ENCODE measurements at regions not wholly inside any gene's neighbourhood (a gene's known extent, or its start where the extent isn't known, plus 50 kb on each side); places are given as distances from the start of the nearest gene placed in this dataset.

DNA sequence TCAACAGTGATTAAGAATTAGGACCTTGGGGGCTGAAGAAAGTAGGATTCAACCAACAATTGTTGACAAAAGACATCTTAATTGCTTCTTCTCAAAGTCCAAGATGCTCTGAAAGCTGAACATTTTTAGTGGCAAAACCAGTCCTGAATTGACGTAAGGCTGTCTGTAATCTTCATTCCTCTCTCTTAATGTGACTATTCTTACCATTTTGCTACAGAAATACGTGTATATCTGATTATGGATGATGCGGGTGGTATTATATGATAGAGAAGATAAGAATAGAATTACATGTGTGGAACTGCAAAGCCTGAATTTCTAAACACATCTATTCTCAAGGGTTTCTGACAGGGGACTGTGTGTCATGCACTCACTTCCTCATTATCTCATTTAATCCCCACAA, 130.3 kb upstream of the SASH1 start:
- Histone ChIP-seq H3K79me2 (ENCODE audit: insufficient read depth, low read length) (no peaks in the 10 kb centered on the region), H3K27ac (ENCODE audit: low read depth in 1 of 2, low read length in 2 of 2) (no peak overlapping the region), H3K27me3 (ENCODE audit: control insufficient read depth in 2 of 2, insufficient read depth in 2 of 2, low read length in 2 of 2) (peaks cover 5 to 32% of the 10 kb centered on the region in 2 donors), H3K4me2 (replicated peaks; ENCODE audit: extremely low read depth, low read length, poor library complexity, severe bottlenecking) (no peak overlapping the region), H4K20me1 (ENCODE audit: insufficient read depth, low read length) (no peaks in the 10 kb centered on the region), H3K9ac (ENCODE audit: insufficient read depth, low read length, poor library complexity, severe bottlenecking) (no peak overlapping the region), H3K36me3 (replicated peaks in 1 of 2; ENCODE audit: control insufficient read depth in 1 of 2, insufficient read depth in 2 of 2, low read length in 2 of 2) (no peaks in the 10 kb centered on the region), H3K4me1 (ENCODE audit: control insufficient read depth in 1 of 2, insufficient read depth in 2 of 2, low read length in 2 of 2) (no peaks in the 10 kb centered on the region), H2AFZ (ENCODE audit: insufficient read depth, low read depth, low read length, poor library complexity, severe bottlenecking) (no peak overlapping the region), H3K4me3 (replicated peaks in 1 of 3; ENCODE audit: low read depth in 2 of 3, low read length in 3 of 3) (no peak overlapping the region), H3K9me3 (replicated peaks in 1 of 2; ENCODE audit: control insufficient read depth in 1 of 2, insufficient read depth in 1 of 2, low read length in 2 of 2) (no peaks in the 10 kb centered on the region)
- intact Hi-C loops (cut with micrococcal nuclease): no loop called here
- Mint-ChIP-seq H3K36me3 (no peaks in the 10 kb centered on the region), H3K4me3 (no peak overlapping the region), H3K27me3 (ENCODE audit: low read depth in 3 of 3) (peaks cover 7 to 53% (median 26%) of the 10 kb centered on the region in 3 donors), H3K4me1 (no peaks in the 10 kb centered on the region), H3K27ac (no peak overlapping the region), H3K9me3 (no peaks in the 10 kb centered on the region)
- TF ChIP-seq, protein P1, sequence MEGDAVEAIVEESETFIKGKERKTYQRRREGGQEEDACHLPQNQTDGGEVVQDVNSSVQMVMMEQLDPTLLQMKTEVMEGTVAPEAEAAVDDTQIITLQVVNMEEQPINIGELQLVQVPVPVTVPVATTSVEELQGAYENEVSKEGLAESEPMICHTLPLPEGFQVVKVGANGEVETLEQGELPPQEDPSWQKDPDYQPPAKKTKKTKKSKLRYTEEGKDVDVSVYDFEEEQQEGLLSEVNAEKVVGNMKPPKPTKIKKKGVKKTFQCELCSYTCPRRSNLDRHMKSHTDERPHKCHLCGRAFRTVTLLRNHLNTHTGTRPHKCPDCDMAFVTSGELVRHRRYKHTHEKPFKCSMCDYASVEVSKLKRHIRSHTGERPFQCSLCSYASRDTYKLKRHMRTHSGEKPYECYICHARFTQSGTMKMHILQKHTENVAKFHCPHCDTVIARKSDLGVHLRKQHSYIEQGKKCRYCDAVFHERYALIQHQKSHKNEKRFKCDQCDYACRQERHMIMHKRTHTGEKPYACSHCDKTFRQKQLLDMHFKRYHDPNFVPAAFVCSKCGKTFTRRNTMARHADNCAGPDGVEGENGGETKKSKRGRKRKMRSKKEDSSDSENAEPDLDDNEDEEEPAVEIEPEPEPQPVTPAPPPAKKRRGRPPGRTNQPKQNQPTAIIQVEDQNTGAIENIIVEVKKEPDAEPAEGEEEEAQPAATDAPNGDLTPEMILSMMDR (IDR thresholded peaks at IDR 0.05): no peak
- WGBS (ENCODE audit: insufficient coverage): 100% methylated on average over 1 of the region's 3 CpGs
- no peak for DNase-seq

DNA sequence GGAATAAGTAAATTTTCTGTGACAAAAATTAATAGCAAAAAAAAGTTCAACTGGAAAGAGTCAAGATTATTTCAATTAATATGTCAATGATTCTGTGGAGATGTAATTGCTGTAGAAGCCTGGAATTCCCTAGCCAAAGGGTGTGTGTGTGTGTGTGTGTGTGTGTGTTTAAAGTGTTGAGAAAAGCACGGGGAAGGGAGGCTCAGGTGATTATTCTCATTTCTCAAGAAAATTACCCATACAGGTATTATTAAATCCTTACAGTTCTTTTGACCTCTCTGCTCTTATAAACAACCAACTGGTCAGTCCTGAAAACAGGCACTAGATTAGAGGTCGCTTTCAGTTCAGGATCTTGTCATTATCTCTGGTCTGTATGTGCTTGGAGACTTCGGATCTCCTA, 129.3 kb upstream of the SASH1 start:
- peaks cover 7 to 50% (median 26%) of the 10 kb centered on the region in 3 donors for H3K27me3 Mint-ChIP-seq (ENCODE audit: low read depth in 3 of 3)
- H4K20me1 ChIP-seq (ENCODE audit: insufficient read depth, low read length): no peaks in the 10 kb centered on the region
- H3K36me3 ChIP-seq (replicated peaks in 1 of 2; ENCODE audit: control insufficient read depth in 1 of 2, insufficient read depth in 2 of 2, low read length in 2 of 2): no peaks in the 10 kb centered on the region
- peaks cover 5 to 24% of the 10 kb centered on the region in 2 donors for H3K27me3 ChIP-seq (ENCODE audit: control insufficient read depth in 2 of 2, insufficient read depth in 2 of 2, low read length in 2 of 2)
- no peak overlapping the region for H3K27ac Mint-ChIP-seq
- H3K36me3 Mint-ChIP-seq: no peaks in the 10 kb centered on the region
- no peak overlapping the region for H3K4me2 ChIP-seq (replicated peaks; ENCODE audit: extremely low read depth, low read length, poor library complexity, severe bottlenecking)
- H3K9ac ChIP-seq (ENCODE audit: insufficient read depth, low read length, poor library complexity, severe bottlenecking): no peak overlapping the region
- H3K27ac ChIP-seq (ENCODE audit: low read depth in 1 of 2, low read length in 2 of 2): no peak overlapping the region
- no peaks in the 10 kb centered on the region for H3K9me3 ChIP-seq (replicated peaks in 1 of 2; ENCODE audit: control insufficient read depth in 1 of 2, insufficient read depth in 1 of 2, low read length in 2 of 2)
- H3K79me2 ChIP-seq (ENCODE audit: insufficient read depth, low read length): no peaks in the 10 kb centered on the region
- intact Hi-C loops (cut with micrococcal nuclease): no loop called here
- H3K4me1 ChIP-seq (ENCODE audit: control insufficient read depth in 1 of 2, insufficient read depth in 2 of 2, low read length in 2 of 2): no peaks in the 10 kb centered on the region
- no peaks in the 10 kb centered on the region for H3K9me3 Mint-ChIP-seq
- no peaks in the 10 kb centered on the region for H3K4me1 Mint-ChIP-seq
- no peak for DNase-seq
- no peak overlapping the region for H2AFZ ChIP-seq (ENCODE audit: insufficient read depth, low read depth, low read length, poor library complexity, severe bottlenecking)
- H3K4me3 ChIP-seq (replicated peaks in 1 of 3; ENCODE audit: low read depth in 2 of 3, low read length in 3 of 3): no peak overlapping the region
- TF ChIP-seq, protein P1 (IDR thresholded peaks at IDR 0.05): no peak
- H3K4me3 Mint-ChIP-seq: no peak overlapping the region
- 100% methylated on average over 2 of the region's 3 CpGs for WGBS (ENCODE audit: insufficient coverage)
